K562 (cell line): ENCODE measurements at regions not wholly inside any gene's neighbourhood (a gene's known extent, or its start where the extent isn't known, plus 50 kb on each side); places are given as distances from the start of the nearest gene placed in this dataset.

Source experiments
- CAMTA2 ChIP-seq: fragments of 250-450 bp; sonication (Bioruptor Pico); conservative IDR thresholded peaks from 2 replicates; pipeline ENCODE4 v1.5.1; 2022
- CHCHD3 ChIP-seq: fragments of 250-450 bp; sonication (Bioruptor Pico); IDR thresholded peaks from 2 replicates; pipeline ENCODE4 v2.1.2; 2022; ENCODE audit warnings: mild to moderate bottlenecking
- FOXK1 ChIP-seq: sonication (generic); formaldehyde crosslinking; IDR thresholded peaks from 2 replicates; pipeline ENCODE4 v1.8.0; 2022; ENCODE audit warnings: missing genetic modification reagents, mild to moderate bottlenecking, borderline replicate concordance
- NFXL1 ChIP-seq: fragments of 450-650 bp; formaldehyde crosslinking; IDR thresholded peaks from 2 replicates; pipeline ENCODE4 v1.4.0; 2021; ENCODE audit warnings: mild to moderate bottlenecking
- POLR2A ChIP-seq: fragments of 450-650 bp; conservative IDR thresholded peaks from 2 replicates; pipeline ENCODE4 v1.6.1; 2016
- RAD21 ChIP-seq, 2 experiments: fragments of 250-450 bp in 1 of 2; fragments of 450-650 bp in 1 of 2; sonication (Bioruptor Pico) in 1 of 2; formaldehyde crosslinking in 1 of 2; IDR thresholded peaks in 1 of 2; conservative IDR thresholded peaks in 1 of 2; 2 replicates each; pipeline versions ENCODE4 v1.4.0 to v1.8.0; 2020 to 2022; ENCODE audit warnings: mild to moderate bottlenecking in 2 of 2, moderate library complexity in 1 of 2
- TBL1XR1 ChIP-seq, 2 experiments: IDR thresholded peaks; 2 replicates each; pipeline ENCODE4 v1.6.1; 2012; ENCODE audit warnings: improper control_type of control experiment in 2 of 2, low read length in 2 of 2, mild to moderate bottlenecking in 1 of 2
- ZNF3 ChIP-seq: fragments of 250-450 bp; sonication (Bioruptor Pico); IDR thresholded peaks from 2 replicates; pipeline ENCODE4 v1.5.0; 2021; ENCODE audit warnings: mild to moderate bottlenecking, moderate library complexity
- TF ChIP-seq, protein P1 (sequence below): fragments of 450-650 bp; IDR thresholded peaks from 2 replicates; pipeline ENCODE4 v1.6.1; 2016
- TF ChIP-seq, protein P2 (sequence below): fragments of 200-600 bp; sonication (generic); IDR thresholded peaks from one replicate; pipeline ENCODE4 v1.6.1; 2012; ENCODE audit warnings: mild to moderate bottlenecking, low read depth, low read length, inconsistent platforms
- TF ChIP-seq, protein P3 (sequence below), 3 experiments: IDR thresholded peaks in 2 of 3; conservative IDR thresholded peaks in 1 of 3; 2 replicates each; pipeline ENCODE4 v1.5.1; 2011 to 2012; ENCODE audit warnings: low read length in 3 of 3, mild to moderate bottlenecking in 3 of 3, control low read depth in 2 of 3, improper control_type of control experiment in 1 of 3, inconsistent platforms in 1 of 3, low read depth in 1 of 3, mixed read lengths in 1 of 3, moderate library complexity in 1 of 3; ENCODE audit not compliant: insufficient read depth in 2 of 3
- TF ChIP-seq, protein P4 (sequence below): sonication (generic); formaldehyde crosslinking; IDR thresholded peaks from 2 replicates; pipeline ENCODE4 v1.9.0; 2022; ENCODE audit warnings: mild to moderate bottlenecking, missing genetic modification reagents
- TF ChIP-seq, protein P5 (sequence below): fragments of 250-450 bp; sonication (Bioruptor Pico); IDR thresholded peaks from 2 replicates; pipeline ENCODE4 v1.8.0; 2022; ENCODE audit warnings: moderate library complexity, mild to moderate bottlenecking, inconsistent platforms
- TF ChIP-seq, protein P6 (sequence below), 2 experiments: fragments of 450-650 bp in 1 of 2; sonication (generic) in 1 of 2; formaldehyde crosslinking in 1 of 2; IDR thresholded peaks in 1 of 2; conservative IDR thresholded peaks in 1 of 2; 2 replicates each; pipeline versions ENCODE4 v1.6.1 to v1.8.1; 2016 to 2023; ENCODE audit warnings: mild to moderate bottlenecking in 2 of 2, moderate library complexity in 2 of 2, inconsistent platforms in 1 of 2, missing genetic modification reagents in 1 of 2

DNA sequence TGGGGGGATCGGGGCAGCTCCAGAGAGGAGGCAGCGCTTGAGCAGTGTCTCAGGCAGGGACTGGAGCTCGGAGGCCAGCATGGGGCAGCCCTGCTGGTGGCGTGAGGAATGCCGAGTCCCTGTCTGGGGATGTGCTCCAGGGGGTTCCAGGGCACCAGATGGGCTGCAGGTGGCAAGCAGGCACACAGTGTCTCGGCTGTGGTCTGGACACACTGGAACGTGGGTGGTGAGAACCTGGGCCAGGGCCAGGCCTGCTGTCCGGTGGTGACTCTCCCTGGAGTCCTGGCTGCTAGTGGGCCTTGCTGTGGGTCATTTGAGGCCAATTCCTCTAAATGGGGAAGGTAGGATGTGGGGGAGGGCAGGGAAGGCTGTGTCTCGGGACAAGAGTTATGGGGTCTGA lies 199.4 kb upstream of the RTL1 start:
- TF ChIP-seq TBL1XR1 (IDR thresholded peaks at IDR 0.05; ENCODE audit: low read length in 2 of 2) = no peak
- TF ChIP-seq, protein P1, sequence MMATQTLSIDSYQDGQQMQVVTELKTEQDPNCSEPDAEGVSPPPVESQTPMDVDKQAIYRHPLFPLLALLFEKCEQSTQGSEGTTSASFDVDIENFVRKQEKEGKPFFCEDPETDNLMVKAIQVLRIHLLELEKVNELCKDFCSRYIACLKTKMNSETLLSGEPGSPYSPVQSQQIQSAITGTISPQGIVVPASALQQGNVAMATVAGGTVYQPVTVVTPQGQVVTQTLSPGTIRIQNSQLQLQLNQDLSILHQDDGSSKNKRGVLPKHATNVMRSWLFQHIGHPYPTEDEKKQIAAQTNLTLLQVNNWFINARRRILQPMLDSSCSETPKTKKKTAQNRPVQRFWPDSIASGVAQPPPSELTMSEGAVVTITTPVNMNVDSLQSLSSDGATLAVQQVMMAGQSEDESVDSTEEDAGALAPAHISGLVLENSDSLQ = no peak
- TF ChIP-seq, protein P2, sequence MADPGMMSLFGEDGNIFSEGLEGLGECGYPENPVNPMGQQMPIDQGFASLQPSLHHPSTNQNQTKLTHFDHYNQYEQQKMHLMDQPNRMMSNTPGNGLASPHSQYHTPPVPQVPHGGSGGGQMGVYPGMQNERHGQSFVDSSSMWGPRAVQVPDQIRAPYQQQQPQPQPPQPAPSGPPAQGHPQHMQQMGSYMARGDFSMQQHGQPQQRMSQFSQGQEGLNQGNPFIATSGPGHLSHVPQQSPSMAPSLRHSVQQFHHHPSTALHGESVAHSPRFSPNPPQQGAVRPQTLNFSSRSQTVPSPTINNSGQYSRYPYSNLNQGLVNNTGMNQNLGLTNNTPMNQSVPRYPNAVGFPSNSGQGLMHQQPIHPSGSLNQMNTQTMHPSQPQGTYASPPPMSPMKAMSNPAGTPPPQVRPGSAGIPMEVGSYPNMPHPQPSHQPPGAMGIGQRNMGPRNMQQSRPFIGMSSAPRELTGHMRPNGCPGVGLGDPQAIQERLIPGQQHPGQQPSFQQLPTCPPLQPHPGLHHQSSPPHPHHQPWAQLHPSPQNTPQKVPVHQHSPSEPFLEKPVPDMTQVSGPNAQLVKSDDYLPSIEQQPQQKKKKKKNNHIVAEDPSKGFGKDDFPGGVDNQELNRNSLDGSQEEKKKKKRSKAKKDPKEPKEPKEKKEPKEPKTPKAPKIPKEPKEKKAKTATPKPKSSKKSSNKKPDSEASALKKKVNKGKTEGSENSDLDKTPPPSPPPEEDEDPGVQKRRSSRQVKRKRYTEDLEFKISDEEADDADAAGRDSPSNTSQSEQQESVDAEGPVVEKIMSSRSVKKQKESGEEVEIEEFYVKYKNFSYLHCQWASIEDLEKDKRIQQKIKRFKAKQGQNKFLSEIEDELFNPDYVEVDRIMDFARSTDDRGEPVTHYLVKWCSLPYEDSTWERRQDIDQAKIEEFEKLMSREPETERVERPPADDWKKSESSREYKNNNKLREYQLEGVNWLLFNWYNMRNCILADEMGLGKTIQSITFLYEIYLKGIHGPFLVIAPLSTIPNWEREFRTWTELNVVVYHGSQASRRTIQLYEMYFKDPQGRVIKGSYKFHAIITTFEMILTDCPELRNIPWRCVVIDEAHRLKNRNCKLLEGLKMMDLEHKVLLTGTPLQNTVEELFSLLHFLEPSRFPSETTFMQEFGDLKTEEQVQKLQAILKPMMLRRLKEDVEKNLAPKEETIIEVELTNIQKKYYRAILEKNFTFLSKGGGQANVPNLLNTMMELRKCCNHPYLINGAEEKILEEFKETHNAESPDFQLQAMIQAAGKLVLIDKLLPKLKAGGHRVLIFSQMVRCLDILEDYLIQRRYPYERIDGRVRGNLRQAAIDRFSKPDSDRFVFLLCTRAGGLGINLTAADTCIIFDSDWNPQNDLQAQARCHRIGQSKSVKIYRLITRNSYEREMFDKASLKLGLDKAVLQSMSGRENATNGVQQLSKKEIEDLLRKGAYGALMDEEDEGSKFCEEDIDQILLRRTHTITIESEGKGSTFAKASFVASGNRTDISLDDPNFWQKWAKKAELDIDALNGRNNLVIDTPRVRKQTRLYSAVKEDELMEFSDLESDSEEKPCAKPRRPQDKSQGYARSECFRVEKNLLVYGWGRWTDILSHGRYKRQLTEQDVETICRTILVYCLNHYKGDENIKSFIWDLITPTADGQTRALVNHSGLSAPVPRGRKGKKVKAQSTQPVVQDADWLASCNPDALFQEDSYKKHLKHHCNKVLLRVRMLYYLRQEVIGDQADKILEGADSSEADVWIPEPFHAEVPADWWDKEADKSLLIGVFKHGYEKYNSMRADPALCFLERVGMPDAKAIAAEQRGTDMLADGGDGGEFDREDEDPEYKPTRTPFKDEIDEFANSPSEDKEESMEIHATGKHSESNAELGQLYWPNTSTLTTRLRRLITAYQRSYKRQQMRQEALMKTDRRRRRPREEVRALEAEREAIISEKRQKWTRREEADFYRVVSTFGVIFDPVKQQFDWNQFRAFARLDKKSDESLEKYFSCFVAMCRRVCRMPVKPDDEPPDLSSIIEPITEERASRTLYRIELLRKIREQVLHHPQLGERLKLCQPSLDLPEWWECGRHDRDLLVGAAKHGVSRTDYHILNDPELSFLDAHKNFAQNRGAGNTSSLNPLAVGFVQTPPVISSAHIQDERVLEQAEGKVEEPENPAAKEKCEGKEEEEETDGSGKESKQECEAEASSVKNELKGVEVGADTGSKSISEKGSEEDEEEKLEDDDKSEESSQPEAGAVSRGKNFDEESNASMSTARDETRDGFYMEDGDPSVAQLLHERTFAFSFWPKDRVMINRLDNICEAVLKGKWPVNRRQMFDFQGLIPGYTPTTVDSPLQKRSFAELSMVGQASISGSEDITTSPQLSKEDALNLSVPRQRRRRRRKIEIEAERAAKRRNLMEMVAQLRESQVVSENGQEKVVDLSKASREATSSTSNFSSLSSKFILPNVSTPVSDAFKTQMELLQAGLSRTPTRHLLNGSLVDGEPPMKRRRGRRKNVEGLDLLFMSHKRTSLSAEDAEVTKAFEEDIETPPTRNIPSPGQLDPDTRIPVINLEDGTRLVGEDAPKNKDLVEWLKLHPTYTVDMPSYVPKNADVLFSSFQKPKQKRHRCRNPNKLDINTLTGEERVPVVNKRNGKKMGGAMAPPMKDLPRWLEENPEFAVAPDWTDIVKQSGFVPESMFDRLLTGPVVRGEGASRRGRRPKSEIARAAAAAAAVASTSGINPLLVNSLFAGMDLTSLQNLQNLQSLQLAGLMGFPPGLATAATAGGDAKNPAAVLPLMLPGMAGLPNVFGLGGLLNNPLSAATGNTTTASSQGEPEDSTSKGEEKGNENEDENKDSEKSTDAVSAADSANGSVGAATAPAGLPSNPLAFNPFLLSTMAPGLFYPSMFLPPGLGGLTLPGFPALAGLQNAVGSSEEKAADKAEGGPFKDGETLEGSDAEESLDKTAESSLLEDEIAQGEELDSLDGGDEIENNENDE = no peak
- no peak for TF ChIP-seq POLR2A
- TF ChIP-seq, protein P3, sequence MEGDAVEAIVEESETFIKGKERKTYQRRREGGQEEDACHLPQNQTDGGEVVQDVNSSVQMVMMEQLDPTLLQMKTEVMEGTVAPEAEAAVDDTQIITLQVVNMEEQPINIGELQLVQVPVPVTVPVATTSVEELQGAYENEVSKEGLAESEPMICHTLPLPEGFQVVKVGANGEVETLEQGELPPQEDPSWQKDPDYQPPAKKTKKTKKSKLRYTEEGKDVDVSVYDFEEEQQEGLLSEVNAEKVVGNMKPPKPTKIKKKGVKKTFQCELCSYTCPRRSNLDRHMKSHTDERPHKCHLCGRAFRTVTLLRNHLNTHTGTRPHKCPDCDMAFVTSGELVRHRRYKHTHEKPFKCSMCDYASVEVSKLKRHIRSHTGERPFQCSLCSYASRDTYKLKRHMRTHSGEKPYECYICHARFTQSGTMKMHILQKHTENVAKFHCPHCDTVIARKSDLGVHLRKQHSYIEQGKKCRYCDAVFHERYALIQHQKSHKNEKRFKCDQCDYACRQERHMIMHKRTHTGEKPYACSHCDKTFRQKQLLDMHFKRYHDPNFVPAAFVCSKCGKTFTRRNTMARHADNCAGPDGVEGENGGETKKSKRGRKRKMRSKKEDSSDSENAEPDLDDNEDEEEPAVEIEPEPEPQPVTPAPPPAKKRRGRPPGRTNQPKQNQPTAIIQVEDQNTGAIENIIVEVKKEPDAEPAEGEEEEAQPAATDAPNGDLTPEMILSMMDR (IDR thresholded peaks at IDR 0.05 in 2 of 3, conservative IDR thresholded peaks at IDR 0.05 in 1 of 3; ENCODE audit: insufficient read depth in 2 of 3, low read depth in 1 of 3, low read length in 3 of 3) = no peak
- TF ChIP-seq, protein P4, sequence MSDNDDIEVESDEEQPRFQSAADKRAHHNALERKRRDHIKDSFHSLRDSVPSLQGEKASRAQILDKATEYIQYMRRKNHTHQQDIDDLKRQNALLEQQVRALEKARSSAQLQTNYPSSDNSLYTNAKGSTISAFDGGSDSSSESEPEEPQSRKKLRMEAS (CRISPR knock-in tag) = no peak
- TF ChIP-seq, protein P5, sequence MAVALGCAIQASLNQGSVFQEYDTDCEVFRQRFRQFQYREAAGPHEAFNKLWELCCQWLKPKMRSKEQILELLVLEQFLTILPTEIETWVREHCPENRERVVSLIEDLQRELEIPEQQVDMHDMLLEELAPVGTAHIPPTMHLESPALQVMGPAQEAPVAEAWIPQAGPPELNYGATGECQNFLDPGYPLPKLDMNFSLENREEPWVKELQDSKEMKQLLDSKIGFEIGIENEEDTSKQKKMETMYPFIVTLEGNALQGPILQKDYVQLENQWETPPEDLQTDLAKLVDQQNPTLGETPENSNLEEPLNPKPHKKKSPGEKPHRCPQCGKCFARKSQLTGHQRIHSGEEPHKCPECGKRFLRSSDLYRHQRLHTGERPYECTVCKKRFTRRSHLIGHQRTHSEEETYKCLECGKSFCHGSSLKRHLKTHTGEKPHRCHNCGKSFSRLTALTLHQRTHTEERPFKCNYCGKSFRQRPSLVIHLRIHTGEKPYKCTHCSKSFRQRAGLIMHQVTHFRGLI (CRISPR knock-in tag) = no peak
- TF ChIP-seq, protein P6, sequence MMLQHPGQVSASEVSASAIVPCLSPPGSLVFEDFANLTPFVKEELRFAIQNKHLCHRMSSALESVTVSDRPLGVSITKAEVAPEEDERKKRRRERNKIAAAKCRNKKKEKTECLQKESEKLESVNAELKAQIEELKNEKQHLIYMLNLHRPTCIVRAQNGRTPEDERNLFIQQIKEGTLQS (IDR thresholded peaks at IDR 0.05) = no peak
- TF ChIP-seq, protein P6 (CRISPR knock-in tag; conservative IDR thresholded peaks at IDR 0.05) = no peak
- no peak for TF ChIP-seq NFXL1 (CRISPR knock-in tag)
- no peak for TF ChIP-seq CHCHD3 (CRISPR knock-in tag)
- no peak for TF ChIP-seq ZNF3 (CRISPR knock-in tag)
- no peak for TF ChIP-seq FOXK1 (CRISPR knock-in tag)
- no peak for TF ChIP-seq CAMTA2 (CRISPR knock-in tag)
- TF ChIP-seq RAD21 (CRISPR knock-in tag; conservative IDR thresholded peaks at IDR 0.05 in 1 of 2, IDR thresholded peaks at IDR 0.05 in 1 of 2) = no peak
